VCaP (cell line): ENCODE measurements at regions not wholly inside any gene's neighbourhood (a gene's known extent, or its start where the extent isn't known, plus 50 kb on each side); places are given as distances from the start of the nearest gene placed in this dataset.

ENCODE experiments used
- H3K27ac ChIP-seq: fragments of 450-650 bp; 2 replicates; pipeline ENCODE4 v1.5.1; 2017
- TF ChIP-seq, protein P1 (sequence below): fragments of 450-650 bp; conservative IDR thresholded peaks from 2 replicates; pipeline ENCODE4 v1.5.1; 2017; ENCODE audit warnings: mild to moderate bottlenecking, moderate library complexity

DNA sequence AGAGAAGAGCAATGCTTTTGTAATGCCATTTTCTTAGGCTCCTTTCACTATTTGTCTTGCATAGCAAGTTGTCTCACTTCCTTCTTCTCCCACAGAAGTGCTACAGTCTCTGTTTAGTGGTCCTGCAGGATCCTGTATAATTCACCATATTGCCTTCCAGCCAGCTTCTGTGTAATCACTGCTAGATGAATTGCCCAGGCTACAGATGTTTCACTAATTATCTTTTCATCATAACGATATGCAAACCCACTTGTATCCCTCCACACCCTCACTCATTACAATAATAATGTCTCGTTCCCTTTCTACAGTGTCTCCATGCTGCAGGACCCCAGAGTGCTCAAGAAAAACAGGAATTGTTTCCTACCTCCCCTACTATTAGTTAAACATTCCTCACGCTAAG is 402.9 kb downstream of the TBL1XR1 start:
- H3K27ac ChIP-seq = no peak overlapping the region
- TF ChIP-seq, protein P1, sequence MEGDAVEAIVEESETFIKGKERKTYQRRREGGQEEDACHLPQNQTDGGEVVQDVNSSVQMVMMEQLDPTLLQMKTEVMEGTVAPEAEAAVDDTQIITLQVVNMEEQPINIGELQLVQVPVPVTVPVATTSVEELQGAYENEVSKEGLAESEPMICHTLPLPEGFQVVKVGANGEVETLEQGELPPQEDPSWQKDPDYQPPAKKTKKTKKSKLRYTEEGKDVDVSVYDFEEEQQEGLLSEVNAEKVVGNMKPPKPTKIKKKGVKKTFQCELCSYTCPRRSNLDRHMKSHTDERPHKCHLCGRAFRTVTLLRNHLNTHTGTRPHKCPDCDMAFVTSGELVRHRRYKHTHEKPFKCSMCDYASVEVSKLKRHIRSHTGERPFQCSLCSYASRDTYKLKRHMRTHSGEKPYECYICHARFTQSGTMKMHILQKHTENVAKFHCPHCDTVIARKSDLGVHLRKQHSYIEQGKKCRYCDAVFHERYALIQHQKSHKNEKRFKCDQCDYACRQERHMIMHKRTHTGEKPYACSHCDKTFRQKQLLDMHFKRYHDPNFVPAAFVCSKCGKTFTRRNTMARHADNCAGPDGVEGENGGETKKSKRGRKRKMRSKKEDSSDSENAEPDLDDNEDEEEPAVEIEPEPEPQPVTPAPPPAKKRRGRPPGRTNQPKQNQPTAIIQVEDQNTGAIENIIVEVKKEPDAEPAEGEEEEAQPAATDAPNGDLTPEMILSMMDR = no peak

DNA sequence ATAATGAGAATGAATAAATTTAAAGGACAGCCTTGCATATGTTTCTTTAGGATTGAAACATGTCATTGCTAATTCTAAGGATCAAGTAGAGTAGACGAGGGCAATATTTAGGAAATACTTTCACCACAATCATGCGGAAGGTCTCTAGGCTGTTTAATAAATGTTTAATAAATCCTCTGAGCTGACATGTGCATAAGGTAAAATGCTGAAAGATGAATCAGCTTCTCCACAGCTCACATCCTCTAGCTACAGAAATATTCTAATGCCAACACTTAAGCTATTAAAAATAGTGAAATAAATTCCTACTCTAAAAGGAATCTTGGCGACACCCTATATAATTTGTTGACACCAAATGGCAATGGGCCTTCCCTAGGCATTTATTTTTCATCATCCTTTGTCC is 407.3 kb downstream of the TBL1XR1 start:
- TF ChIP-seq, protein P1 = no peak
- H3K27ac ChIP-seq = no peak overlapping the region

DNA sequence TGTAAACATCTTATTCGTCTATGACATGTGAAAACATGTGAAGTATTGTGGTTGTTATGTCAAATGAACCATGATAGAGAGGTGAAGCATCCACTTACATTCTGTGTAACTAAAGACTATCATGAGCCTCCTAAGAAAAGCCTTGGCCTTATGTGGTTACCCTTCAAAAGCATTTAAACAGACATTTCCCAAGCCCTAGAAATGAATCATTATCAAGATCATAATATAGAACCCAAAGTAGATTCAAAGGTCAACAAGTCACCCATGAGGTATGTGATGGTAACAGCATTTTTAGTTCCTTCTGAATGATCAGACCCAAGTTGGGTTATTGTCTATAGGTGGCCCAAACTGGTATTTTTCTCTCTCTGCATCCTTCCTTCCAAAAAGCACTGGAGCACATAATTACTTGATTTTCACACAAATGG is 408.0 kb downstream of the TBL1XR1 start:
- TF ChIP-seq, protein P1 = no peak
- H3K27ac ChIP-seq = no peak overlapping the region

DNA sequence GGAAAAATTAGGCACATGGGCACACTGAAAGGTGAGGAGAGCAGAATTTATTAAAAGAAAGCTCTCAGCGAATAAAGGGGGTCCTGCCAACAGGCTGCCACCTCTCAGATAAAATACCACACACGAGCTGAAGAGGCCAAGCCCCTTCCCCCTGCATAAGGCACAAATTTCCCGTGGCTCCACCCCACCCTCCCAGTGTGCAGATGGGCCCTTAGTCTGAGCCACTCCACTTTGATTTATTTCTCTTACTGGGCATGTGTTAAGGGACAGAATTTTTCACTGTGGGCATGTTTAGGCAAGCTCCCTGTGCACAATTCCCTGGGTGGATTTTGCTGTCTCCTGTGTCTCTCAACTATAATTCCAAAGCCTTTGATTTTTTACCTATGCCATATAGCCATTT is 409.8 kb downstream of the TBL1XR1 start:
- TF ChIP-seq, protein P1 = no peak

DNA sequence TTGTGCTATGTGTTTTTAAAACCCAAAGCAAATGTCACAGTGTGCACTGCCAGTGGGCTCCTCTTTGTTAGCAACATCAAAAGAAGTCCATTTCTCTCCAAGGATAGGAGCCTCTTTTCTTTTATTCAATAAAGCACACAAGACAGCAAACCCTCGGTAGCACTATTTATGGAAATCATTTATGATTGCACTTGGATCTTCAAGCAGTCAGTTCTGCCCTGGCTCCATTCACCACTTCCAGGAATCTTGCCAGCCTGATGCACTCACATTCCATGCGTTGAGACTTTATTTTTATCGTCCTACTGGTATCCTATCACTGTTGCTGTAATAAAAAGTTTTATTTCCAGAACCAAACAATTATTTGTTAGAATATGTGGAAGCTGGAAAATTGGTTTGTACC is 412.1 kb downstream of the TBL1XR1 start:
- TF ChIP-seq, protein P1 = no peak
- H3K27ac ChIP-seq = no peak overlapping the region

More for the DNA sequence above, 409.8 kb downstream of the TBL1XR1 start:
- no peak overlapping the region for H3K27ac ChIP-seq

DNA sequence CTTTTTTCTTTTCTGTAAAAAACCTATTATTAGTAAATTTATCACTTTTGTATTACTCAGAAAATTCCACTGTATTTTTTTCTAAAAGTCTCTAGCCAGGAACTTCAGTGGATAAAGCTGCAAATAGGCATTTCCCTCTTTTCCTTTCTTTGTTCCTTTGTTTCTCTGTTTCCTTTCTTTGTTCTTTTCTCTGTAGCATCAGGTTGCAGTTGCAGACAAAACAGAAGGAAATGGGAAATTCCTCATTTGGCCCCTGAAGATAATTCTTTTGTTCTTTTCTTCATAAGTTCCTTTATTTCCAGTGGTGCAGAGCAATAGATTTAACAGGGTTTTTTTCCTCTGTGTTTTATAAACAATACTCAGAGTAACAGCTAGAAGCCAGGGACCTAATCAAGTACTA is 416.5 kb downstream of the TBL1XR1 start:
- no peak overlapping the region for H3K27ac ChIP-seq
- TF ChIP-seq, protein P1 = no peak

DNA sequence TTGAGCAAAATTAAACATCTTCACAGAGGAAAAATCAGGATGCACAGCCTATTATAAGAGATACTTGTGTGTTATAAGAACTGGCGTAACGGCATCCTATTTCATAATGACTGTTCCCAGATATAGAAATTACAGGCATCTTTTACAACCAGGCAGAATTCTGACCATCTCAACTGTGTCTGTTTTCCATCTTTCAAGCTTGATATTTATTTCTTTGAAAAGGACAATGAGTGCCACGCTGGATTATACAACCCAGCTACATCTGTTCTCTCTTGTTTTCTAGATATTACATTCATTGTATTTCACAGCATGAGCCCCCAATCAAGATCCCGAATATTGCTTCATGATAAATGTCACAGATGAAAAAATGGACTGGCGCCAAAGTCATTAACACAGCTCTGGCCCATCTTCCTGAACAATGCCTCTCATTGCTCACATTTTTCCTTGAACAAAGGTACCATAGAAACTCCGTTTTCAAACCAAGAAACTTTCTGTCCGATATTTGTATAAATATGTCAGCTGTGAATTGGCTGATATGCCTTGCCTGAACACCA is 420.6 kb downstream of the TBL1XR1 start:
- TF ChIP-seq, protein P1 = no peak
- no peak overlapping the region for H3K27ac ChIP-seq
